IPS DF 6.9 (cell line): ENCODE measurements at regions not wholly inside any gene's neighbourhood (a gene's known extent, or its start where the extent isn't known, plus 50 kb on each side); places are given as distances from the start of the nearest gene placed in this dataset.

Experiments
- DNase-seq: peaks from one replicate; pipeline ENCODE4 v3.0.0-alpha.2; 2013; ENCODE audit warnings: low read depth, low spot score
- H3K27ac ChIP-seq: one replicate; pipeline ENCODE4 v1.5.1; 2013; ENCODE audit warnings: low read length, control low read depth
- H3K27me3 ChIP-seq: 2 replicates; pipeline ENCODE4 v1.6.1; 2013; ENCODE audit warnings: mild to moderate bottlenecking, low read length; ENCODE audit not compliant: control insufficient read depth, insufficient read depth
- H3K36me3 ChIP-seq: 2 replicates; pipeline ENCODE4 v1.6.1; 2013; ENCODE audit warnings: low read length; ENCODE audit not compliant: control insufficient read depth, insufficient read depth
- H3K4me1 ChIP-seq: 2 replicates; pipeline ENCODE4 v1.6.1; 2013; ENCODE audit warnings: low read length; ENCODE audit not compliant: control insufficient read depth, insufficient read depth
- H3K4me3 ChIP-seq: 2 replicates; pipeline ENCODE4 v1.5.1; 2013; ENCODE audit warnings: mild to moderate bottlenecking, low read length
- H3K9me3 ChIP-seq: 2 replicates; pipeline ENCODE4 v1.6.1; 2013; ENCODE audit warnings: low read length, inconsistent platforms; ENCODE audit not compliant: control insufficient read depth, insufficient read depth
- WGBS: extraction: QIAGEN DNeasy Blood & Tissue Kit; methylation state at CpG from one replicate; pipeline ENCODE4 v1.1.7; 2013; ENCODE audit warnings: mixed read lengths, missing lambda C conversion rate; ENCODE audit not compliant: insufficient read length, insufficient coverage; 5-methylcytosine and 5-hydroxymethylcytosine counted together

DNA sequence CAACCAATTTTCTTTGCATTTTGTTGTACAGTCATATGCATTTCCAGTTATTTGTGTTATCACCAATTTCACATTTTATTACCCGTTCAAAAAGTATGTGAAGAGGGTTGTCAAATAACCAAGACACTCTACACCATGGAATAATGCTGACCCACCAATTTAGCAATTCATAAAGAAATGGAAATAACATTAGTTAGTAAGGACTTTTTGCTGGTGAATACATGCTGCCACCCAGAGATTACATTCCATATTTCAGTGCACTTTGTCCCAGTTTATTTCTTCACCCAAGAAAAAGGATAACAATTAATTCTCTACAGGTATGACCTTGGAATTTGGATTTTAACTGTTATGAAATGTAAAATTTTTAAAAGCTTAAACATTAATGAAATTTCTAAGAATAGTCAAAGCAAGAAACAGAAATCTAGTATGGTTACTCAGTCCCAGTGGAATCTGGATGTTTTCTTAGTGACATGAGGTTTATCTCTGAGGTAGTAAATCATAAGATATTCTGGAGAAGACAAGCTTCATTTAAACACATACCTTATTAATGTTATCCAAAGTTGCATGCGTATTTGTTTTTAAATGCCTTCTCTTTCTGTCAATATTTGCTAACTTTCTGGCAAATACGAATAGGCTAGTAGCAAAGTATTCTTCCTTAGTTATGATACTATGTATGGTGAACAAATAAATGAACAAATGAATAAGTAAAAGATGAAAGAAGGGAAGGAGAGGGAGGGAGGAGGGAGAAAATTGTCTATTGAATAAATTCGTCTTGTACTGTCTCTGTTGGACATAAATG lies 100.6 kb downstream of the CETN3 start:
- DNase-seq = no peak
- WGBS = 100% methylated on average over 1 of the region's 4 CpGs
- Histone ChIP-seq H3K9me3 (no peaks in the 10 kb centered on the region), H3K4me1 (peaks cover 2% of the 10 kb centered on the region; the same call in 1 of the 2 replicates), H3K36me3 (no peaks in the 10 kb centered on the region), H3K4me3 (no peak overlapping the region), H3K27ac (no peak overlapping the region), H3K27me3 (no peaks in the 10 kb centered on the region)

DNA sequence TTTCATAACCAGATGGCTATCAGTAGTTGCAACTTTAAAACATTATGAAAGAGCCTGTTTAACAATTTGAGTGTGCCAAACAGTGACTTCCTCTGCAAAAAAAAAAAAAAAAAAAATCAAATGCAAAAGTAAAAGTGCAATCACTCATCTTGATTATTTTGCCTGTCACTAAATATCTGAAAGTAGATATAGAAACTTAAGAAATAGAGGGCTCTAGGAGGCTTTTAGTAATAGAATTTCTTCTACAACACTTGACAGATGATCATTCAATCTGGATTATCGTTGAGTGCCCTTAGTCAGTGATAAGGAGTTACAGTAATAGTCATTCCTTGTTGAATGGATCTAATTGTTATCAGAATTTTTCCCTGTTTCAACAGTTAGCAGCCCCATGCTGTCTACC lies 101.8 kb downstream of the CETN3 start:
- no CpG with 5 or more reads among the region's 1 CpG for WGBS
- Histone ChIP-seq H3K4me3 (no peak overlapping the region), H3K9me3 (no peaks in the 10 kb centered on the region), H3K27ac (no peak overlapping the region), H3K4me1 (peaks cover 2% of the 10 kb centered on the region; the same call in 1 of the 2 replicates), H3K36me3 (no peaks in the 10 kb centered on the region), H3K27me3 (no peaks in the 10 kb centered on the region)
- DNase-seq = no peak

DNA sequence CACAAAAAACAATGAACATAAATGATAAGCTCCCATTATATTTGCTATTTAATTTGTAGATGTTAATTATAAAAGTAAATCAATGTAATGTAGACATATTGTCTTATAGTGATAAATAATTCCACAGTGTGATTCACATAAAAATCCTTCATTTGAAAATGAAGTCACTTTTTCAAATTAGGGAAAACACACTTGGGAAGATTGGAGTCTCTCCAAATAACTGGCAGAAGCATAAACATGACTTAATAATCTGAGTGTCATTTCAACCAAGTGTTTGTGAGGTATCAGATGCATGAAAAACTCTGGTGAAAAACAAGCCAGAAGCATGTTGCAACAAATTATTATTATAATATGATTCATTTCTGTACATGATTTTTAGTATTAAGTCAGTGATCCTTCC lies 102.2 kb downstream of the CETN3 start:
- Histone ChIP-seq H3K36me3 (no peaks in the 10 kb centered on the region), H3K27ac (no peak overlapping the region)

DNA sequence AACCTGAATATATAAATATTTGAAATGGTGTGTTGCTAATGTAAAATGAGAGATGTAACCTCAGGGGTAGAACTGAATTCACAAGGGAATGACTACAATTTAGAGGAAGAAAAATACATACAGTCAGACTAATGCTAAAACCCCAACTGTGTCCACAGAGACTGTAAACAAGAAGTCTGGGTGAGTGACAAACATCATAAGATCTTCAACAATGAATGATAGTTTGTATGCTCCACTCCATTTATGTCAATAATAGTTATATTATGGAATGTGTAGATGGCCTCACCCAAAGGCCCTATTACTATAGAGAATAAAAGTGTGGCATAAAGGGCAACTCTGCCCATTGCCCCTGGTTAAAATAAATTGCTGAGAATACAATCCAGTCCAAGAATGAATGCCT lies 102.9 kb downstream of the CETN3 start:
- Histone ChIP-seq H3K4me3 (no peak overlapping the region), H3K27ac (no peak overlapping the region), H3K27me3 (no peaks in the 10 kb centered on the region), H3K9me3 (no peaks in the 10 kb centered on the region), H3K4me1 (peaks cover 2% of the 10 kb centered on the region; the same call in 1 of the 2 replicates), H3K36me3 (no peaks in the 10 kb centered on the region)
- no peak for DNase-seq

More for the DNA sequence above, 102.2 kb downstream of the CETN3 start:
- no peak for DNase-seq
- H3K9me3 ChIP-seq = no peaks in the 10 kb centered on the region
- no peaks in the 10 kb centered on the region for H3K27me3 ChIP-seq
- no peak overlapping the region for H3K4me3 ChIP-seq
- peaks cover 2% of the 10 kb centered on the region; the same call in 1 of the 2 replicates for H3K4me1 ChIP-seq

DNA sequence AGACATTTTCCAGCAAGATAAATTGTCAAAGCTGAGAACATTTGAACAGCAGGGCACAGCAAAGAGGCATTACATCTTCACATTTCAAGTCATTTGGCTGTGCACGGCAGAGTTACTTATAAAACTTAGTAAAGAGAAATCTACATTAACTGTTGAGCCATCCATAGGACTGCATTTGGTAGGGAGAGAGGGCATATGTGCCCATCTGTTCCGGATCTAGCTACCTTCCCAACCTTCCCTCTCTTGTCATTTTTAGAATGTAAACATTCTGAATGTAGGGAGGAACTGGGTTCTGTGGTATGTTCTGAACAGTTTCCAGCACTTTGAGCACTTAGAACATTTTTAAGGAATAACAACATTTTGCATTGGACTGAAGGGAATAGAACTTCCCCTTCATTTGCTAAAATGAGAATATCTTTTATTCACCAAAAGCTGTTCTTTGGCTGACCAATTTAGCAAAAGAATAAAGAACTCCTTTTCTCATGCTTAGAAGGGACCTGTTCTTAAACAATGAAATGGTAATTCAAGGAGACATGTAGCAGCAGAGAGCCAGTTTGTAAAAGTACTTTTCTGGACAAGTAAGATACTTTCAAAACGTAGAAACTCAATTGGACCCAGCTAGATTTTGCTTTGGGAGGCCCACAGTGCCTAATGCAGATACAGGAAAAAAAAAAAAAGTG lies 104.4 kb downstream of the CETN3 start:
- Histone ChIP-seq H3K4me3 (no peak overlapping the region), H3K27ac (no peak overlapping the region)
- no CpG with 5 or more reads among the region's 3 CpGs for WGBS

DNA sequence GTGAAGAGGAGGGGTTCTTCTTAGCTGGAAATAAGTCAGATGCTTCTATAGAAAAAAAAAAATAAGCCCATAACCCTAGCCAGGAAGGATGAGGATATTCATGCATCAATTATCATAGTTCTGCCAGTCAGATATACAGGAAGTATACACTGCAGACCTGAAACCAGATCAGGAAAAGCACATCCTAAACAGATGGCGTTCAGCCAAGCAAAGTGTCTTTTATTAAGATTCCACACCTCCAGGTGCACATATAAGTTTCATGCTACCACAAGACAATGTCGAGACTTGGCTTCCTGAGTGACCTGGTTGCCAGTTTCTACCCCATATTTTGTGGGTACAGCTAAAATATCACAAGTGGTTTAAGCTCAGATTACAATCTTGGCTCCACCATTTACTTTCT lies 108.3 kb downstream of the CETN3 start:
- Histone ChIP-seq H3K4me1 (peaks cover 2% of the 10 kb centered on the region; the same call in 1 of the 2 replicates), H3K27ac (no peak overlapping the region), H3K9me3 (no peaks in the 10 kb centered on the region), H3K27me3 (no peaks in the 10 kb centered on the region), H3K36me3 (no peaks in the 10 kb centered on the region), H3K4me3 (no peak overlapping the region)
- no CpG with 5 or more reads among the region's 2 CpGs for WGBS
- no peak for DNase-seq

More for the DNA sequence above, 104.4 kb downstream of the CETN3 start:
- no peak for DNase-seq
- Histone ChIP-seq H3K27me3 (no peaks in the 10 kb centered on the region), H3K4me1 (peaks cover 2% of the 10 kb centered on the region; the same call in 1 of the 2 replicates), H3K9me3 (no peaks in the 10 kb centered on the region), H3K36me3 (no peaks in the 10 kb centered on the region)

DNA sequence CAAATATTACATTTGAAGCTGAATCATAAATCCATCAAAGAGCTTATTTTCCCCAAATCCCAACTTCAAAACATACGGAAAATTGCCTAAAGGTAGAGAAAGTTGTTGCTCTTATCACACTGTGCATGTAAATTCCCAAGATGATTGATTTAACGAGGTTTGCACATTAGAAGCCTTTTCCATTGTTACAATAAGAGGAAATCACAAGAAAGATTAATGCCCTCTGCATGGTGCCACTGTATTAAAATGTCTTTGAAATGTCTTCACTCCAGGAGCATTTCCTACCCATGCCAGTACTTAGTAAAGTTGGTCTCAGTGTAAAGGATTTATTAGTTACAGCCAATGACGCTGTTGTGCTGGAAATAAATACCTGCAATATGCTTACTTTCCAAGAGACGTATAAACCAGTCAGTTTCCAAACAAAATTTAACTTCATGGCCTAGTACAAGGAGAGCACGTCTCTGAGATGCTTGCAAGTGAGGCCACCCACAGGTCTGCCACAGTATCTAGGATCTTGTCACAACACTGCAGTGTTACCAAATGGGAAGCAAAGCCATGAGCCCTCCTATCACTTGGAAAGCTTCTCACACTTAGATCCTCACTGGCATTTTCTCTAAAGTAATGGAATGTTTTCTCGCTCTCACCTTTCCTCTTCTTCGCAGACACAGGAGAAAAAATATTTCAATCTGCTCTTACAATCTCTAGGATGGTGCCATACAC lies 112.4 kb downstream of the CETN3 start:
- H3K4me3 ChIP-seq = no peak overlapping the region
- H3K36me3 ChIP-seq = no peaks in the 10 kb centered on the region
- no CpG with 5 or more reads among the region's 7 CpGs for WGBS
- no peaks in the 10 kb centered on the region for H3K27me3 ChIP-seq
- H3K27ac ChIP-seq = no peak overlapping the region
- no peaks in the 10 kb centered on the region for H3K9me3 ChIP-seq
- DNase-seq = no peak
- no peaks in the 10 kb centered on the region; the same call in 1 of the 2 replicates for H3K4me1 ChIP-seq

DNA sequence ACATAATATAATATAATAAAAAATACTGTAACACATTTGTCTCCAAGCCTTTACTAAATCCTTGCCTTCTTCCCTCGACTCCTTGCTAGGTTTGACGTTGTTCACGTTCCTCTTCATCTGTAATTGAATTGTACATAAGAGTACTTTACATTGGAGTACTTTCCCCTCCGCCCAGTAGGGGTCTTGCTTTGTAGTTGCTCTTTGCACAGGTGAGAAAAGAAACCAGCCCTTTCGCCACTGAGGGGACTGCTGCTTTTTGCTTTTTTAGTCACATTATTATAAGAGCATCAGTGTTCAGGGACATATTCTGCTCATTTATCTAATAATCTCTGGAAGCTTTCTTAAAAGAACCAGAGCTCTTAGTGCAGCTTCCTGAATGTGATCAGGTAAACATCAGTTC lies 115.0 kb downstream of the CETN3 start:
- no peaks in the 10 kb centered on the region; the same call in 1 of the 2 replicates for H3K4me1 ChIP-seq
- WGBS = no CpG with 5 or more reads among the region's 5 CpGs
- no peaks in the 10 kb centered on the region for H3K9me3 ChIP-seq

DNA sequence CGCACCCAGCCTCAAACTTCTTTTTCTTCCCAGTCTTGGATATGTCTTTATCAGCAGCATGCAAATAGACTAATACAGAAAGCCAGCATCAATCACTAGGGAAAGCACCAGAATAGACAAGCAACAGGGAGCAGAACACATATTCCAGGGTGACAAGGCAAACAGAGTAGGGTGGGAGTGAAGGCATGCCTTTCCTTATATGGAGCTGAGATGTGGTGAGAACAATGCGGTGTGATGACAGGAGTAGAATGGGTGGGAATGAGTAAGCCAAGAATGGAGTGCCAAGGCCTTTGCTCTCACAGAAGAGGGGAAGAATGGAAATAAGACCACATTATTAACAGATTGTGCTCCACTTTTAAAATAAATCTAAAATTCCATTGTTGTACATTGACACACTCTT lies 115.6 kb downstream of the CETN3 start:
- H3K36me3 ChIP-seq = no peaks in the 10 kb centered on the region
- DNase-seq = no peak
- WGBS = no CpG with 5 or more reads among the region's 2 CpGs
- H3K4me3 ChIP-seq = no peak overlapping the region
- no peaks in the 10 kb centered on the region for H3K9me3 ChIP-seq
- no peaks in the 10 kb centered on the region; the same call in 1 of the 2 replicates for H3K4me1 ChIP-seq
- H3K27ac ChIP-seq = no peak overlapping the region
- H3K27me3 ChIP-seq = no peaks in the 10 kb centered on the region

More for the DNA sequence above, 115.0 kb downstream of the CETN3 start:
- DNase-seq = no peak
- no peaks in the 10 kb centered on the region for H3K36me3 ChIP-seq
- H3K27me3 ChIP-seq = no peaks in the 10 kb centered on the region
- no peak overlapping the region for H3K4me3 ChIP-seq
- H3K27ac ChIP-seq = no peak overlapping the region

DNA sequence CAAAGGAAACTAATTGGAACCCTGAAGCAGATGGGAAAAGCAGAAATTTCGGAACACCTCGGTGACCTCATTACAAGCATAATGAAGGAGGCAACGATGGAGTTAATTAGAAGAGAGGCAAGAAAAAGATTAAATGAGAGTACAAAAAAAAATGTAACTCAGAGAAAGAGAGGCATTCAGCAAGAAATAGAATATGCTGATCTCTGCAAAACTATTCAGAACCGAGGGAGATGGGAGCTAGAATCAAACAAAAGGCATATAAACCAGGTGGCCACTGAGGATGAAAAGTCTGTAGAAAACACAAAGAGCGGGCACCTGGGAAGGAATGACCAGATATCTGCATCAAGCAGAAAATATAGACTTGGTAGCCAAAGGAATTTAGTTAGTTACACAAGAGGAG lies 118.9 kb downstream of the CETN3 start:
- no peak for DNase-seq
- no peak overlapping the region for H3K4me3 ChIP-seq
- H3K9me3 ChIP-seq = no peaks in the 10 kb centered on the region
- no peaks in the 10 kb centered on the region for H3K27me3 ChIP-seq
- no CpG with 5 or more reads among the region's 5 CpGs for WGBS
- no peak overlapping the region for H3K27ac ChIP-seq
- H3K36me3 ChIP-seq = no peaks in the 10 kb centered on the region
- H3K4me1 ChIP-seq = no peaks in the 10 kb centered on the region
